ENCODE measurements at regions not wholly inside any gene's neighbourhood (a gene's known extent, or its start where the extent isn't known, plus 50 kb on each side); places are given as distances from the start of the nearest gene placed in this dataset.
"Not testable (repeated sequence)": the region's sequence is repeated elsewhere in the genome, so short reads cannot be mapped to it uniquely, and the experiment has no call there.

DNA sequence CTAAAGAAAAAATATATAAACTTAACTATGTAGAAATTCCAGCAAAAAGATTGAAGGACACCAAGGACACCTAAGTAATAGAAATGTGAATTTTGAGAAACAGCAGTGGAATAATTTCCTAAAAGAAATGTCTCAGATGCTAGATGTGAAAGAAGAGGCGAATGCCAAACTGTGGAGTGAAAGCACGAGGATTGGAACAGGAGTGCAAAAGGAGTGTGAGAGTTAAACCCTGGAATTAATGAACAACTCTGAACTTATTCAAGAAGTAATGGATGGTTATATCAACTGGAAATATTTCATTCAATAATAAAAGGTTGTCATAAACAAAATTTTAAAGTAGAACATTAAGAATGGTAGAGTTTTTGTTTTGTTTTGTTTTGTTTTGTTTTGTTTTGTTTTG is 78.5 kb upstream of the SGIP1 start:
- no peak for DNase-seq (ENCODE audit: low read depth)
- TF ChIP-seq, protein P1, sequence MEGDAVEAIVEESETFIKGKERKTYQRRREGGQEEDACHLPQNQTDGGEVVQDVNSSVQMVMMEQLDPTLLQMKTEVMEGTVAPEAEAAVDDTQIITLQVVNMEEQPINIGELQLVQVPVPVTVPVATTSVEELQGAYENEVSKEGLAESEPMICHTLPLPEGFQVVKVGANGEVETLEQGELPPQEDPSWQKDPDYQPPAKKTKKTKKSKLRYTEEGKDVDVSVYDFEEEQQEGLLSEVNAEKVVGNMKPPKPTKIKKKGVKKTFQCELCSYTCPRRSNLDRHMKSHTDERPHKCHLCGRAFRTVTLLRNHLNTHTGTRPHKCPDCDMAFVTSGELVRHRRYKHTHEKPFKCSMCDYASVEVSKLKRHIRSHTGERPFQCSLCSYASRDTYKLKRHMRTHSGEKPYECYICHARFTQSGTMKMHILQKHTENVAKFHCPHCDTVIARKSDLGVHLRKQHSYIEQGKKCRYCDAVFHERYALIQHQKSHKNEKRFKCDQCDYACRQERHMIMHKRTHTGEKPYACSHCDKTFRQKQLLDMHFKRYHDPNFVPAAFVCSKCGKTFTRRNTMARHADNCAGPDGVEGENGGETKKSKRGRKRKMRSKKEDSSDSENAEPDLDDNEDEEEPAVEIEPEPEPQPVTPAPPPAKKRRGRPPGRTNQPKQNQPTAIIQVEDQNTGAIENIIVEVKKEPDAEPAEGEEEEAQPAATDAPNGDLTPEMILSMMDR (IDR thresholded peaks at IDR 0.05; ENCODE audit: insufficient read depth, low read depth, low read length, missing control alignments) = no peak

DNA sequence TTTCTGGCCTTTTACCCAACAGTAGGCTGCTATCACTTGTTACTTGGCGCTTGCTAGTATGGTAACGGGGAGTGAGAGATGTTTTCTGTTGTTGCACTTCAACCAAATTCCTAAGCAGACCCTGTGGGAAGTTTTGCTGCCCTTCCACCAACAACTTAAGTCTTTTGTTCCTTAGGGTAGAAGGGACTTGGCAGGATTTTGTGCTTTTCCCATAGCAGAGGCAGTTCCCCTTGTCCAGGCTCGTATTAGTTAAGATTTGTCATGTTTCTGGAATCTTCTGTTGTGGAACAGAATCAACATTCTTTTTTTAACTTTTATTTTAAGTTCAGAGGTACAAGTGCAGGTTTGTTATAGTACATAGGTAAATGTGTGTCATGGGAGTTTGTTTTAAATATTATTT is 73.2 kb upstream of the SGIP1 start:
- DNase-seq (ENCODE audit: low read depth) = no peak
- TF ChIP-seq, protein P1 (IDR thresholded peaks at IDR 0.05; ENCODE audit: insufficient read depth, low read depth, low read length, missing control alignments) = no peak
- no peak overlapping the region for H3K4me3 ChIP-seq (ENCODE audit: low read depth, low read length)

More for the DNA sequence above, 78.5 kb upstream of the SGIP1 start:
- H3K4me3 ChIP-seq (ENCODE audit: low read depth, low read length) = no peak overlapping the region

DNA sequence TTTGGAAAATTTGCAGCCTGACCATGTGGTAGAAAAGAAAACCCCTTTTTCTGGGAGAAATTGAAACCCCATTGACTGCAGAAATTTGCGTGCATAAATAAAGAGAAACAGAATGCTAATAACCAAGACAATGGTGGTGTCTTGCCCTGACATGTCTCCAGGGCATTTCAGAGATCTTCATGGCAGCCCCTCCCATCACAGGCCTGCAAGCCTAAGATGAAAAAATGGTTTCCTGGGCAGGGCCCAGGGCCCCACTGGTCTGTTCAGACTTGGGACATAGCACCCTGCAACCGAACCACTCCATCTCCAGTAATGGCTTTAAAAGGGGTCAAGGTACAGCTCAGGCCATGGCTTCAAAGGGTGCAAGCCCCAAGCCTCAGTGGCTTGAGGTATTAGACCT is 71.6 kb upstream of the SGIP1 start:
- no peak for DNase-seq (ENCODE audit: low read depth)
- H3K4me3 ChIP-seq (ENCODE audit: low read depth, low read length) = no peak overlapping the region
- TF ChIP-seq, protein P1 (IDR thresholded peaks at IDR 0.05; ENCODE audit: insufficient read depth, low read depth, low read length, missing control alignments) = no peak

DNA sequence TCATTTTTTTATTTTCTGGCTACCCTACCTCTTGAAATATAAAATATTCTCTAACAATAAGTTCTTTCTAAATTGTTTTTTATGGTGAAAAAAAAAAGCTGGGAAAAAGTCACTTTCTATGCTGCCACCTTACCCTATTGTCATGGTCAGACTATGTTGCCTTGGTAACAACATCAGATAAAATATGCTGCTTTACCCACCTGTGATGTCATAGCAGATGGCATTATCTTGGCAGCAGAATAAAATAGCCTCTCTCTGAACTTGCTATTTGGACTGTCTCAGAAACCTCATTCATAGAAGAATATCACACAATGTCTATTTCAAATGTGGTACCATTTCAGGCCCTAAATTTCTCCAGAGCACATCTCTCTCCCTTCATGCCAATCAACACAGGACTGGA is 69.6 kb upstream of the SGIP1 start:
- DNase-seq (ENCODE audit: low read depth) = no peak
- no peak overlapping the region for H3K4me3 ChIP-seq (ENCODE audit: low read depth, low read length)
- TF ChIP-seq, protein P1 (IDR thresholded peaks at IDR 0.05; ENCODE audit: insufficient read depth, low read depth, low read length, missing control alignments) = no peak

DNA sequence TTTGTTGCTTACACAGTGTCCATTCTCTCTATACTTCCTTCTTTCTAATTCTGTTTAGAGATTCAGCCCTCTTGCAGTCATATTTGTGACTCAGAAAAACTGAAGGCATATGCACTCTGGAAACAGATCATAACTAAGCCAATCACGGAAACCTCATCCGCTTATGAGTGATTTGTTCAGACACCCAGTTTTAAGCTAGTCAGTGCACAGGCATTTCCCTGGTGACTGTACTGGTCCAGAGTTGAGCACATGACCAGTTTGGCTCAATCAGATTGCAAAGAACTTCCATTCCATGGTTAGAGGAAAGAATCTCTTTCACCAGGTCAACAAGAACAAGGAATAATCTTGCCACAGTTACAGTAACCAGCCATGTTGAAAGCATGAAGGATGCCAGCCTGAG is 69.2 kb upstream of the SGIP1 start:
- no peak overlapping the region for H3K4me3 ChIP-seq (ENCODE audit: low read depth, low read length)
- DNase-seq (ENCODE audit: low read depth) = no peak

DNA sequence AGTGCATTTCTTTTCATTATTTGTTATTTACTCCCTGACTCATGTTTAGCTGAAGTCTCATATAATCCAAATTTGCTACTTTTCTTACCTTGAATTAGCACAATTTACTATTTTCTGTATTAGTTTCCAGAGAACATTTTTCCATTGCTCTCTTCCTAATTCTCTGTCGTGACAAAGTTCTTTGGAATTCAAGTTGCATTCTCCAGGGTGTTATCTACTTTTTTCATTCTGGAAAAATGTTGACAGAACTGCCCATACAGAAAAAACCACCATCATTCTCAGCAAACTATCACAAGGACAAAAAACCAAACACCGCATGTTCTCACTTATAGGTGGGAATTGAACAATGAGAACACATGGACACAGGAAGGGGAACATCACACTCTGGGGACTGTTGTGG is 67.3 kb upstream of the SGIP1 start:
- not testable (repeated sequence) for DNase-seq (ENCODE audit: low read depth); H3K4me3 ChIP-seq (ENCODE audit: low read depth, low read length)

More for the DNA sequence above, 69.2 kb upstream of the SGIP1 start:
- TF ChIP-seq, protein P1 (IDR thresholded peaks at IDR 0.05; ENCODE audit: insufficient read depth, low read depth, low read length, missing control alignments) = no peak

DNA sequence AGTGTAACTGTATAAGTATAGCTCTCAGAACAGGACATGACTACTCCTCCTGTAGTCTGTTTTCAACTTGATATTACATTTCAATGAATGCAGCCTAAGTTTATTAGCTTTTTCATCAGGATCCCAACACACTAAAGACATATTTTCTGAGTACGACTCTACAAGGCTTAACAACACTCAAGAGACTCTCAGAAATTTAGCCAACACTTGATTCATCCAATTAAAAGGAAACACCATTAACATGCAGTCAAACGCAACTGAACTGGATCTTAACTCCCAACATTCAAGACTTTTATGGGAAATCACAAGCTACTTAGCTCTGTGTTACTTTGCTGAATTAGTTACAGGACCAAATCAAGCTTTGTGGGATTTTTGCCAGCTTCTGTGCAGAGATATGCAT is 65.2 kb upstream of the SGIP1 start:
- TF ChIP-seq, protein P1 (IDR thresholded peaks at IDR 0.05; ENCODE audit: insufficient read depth, low read depth, low read length, missing control alignments) = no peak
- DNase-seq (ENCODE audit: low read depth) = no peak

More for the DNA sequence above, 65.2 kb upstream of the SGIP1 start:
- no peak overlapping the region for H3K4me3 ChIP-seq (ENCODE audit: low read depth, low read length)
